Esophagus muscularis mucosa (tissue), 4 donors: ENCODE measurements at regions not wholly inside any gene's neighbourhood (a gene's known extent, or its start where the extent isn't known, plus 50 kb on each side); places are given as distances from the start of the nearest gene placed in this dataset.

Source experiments
- DNase-seq: peaks from one replicate; pipeline ENCODE4 v3.0.0-alpha.2; 2017; ENCODE audit errors: extremely low spot score
- H3K27ac ChIP-seq, 4 donors: fragments of 200-600 bp; sonication (generic); replicated peaks in 1 of 4; 1 replicate in 3 of 4; 2 replicates in 1 of 4; pipeline ENCODE4 v1.5.1; 2016 to 2019; ENCODE audit warnings: mild to moderate bottlenecking in 1 of 4
- H3K27me3 ChIP-seq, 4 donors: fragments of 200-600 bp; sonication (generic); one replicate each; pipeline versions ENCODE4 v1.5.1 to v1.6.0; 2016 to 2019
- H3K36me3 ChIP-seq, 4 donors: fragments of 200-600 bp; sonication (generic); one replicate each; pipeline ENCODE4 v1.5.1; 2016 to 2019
- H3K4me1 ChIP-seq, 4 donors: fragments of 200-600 bp; sonication (generic); one replicate each; pipeline ENCODE4 v1.5.1; 2016 to 2019
- H3K4me3 ChIP-seq, 4 donors: fragments of 200-600 bp; sonication (generic); 1 replicate in 2 of 4; 2 replicates in 2 of 4; pipeline ENCODE4 v1.5.1; 2016 to 2019; ENCODE audit warnings: mild to moderate bottlenecking in 4 of 4, moderate library complexity in 1 of 4
- H3K9me3 ChIP-seq, 4 donors: fragments of 200-600 bp; sonication (generic); 1 replicate in 3 of 4; 2 replicates in 1 of 4; pipeline ENCODE4 v1.5.1; 2016 to 2019
- EP300 ChIP-seq: sonication (generic); formaldehyde crosslinking; IDR thresholded peaks from one replicate; pipeline ENCODE4 v1.6.1; 2017; ENCODE audit warnings: antibody characterized with exemption
- POLR2A ChIP-seq: fragments of 450-650 bp; IDR thresholded peaks from one replicate; pipeline ENCODE4 v1.6.1; 2017; ENCODE audit warnings: antibody characterized with exemption, moderate library complexity, mild to moderate bottlenecking, low read depth
- POLR2AphosphoS5 ChIP-seq, 2 donors: sonication (generic); formaldehyde crosslinking; IDR thresholded peaks; one replicate each; pipeline ENCODE4 v1.6.1; 2017; ENCODE audit warnings: antibody characterized with exemption in 2 of 2
- WGBS: methylation state at CpG from one replicate; pipeline ENCODE4 v1.1.5; 2018; 5-methylcytosine and 5-hydroxymethylcytosine counted together
- intact Hi-C: fragments of 100-400 bp; cut with DNase I; formaldehyde crosslinking; loops from one replicate; pipeline ENCODE4 v1.15.1; 2023
- TF ChIP-seq, protein P1 (sequence below), 3 experiments: fragments of 200-600 bp in 2 of 3; fragments of 450-650 bp in 1 of 3; sonication (generic) in 2 of 3; IDR thresholded peaks; one replicate each; pipeline ENCODE4 v1.5.1; 2017 to 2019; ENCODE audit warnings: antibody characterized with exemption in 3 of 3, mild to moderate bottlenecking in 2 of 3, moderate library complexity in 1 of 3

DNA sequence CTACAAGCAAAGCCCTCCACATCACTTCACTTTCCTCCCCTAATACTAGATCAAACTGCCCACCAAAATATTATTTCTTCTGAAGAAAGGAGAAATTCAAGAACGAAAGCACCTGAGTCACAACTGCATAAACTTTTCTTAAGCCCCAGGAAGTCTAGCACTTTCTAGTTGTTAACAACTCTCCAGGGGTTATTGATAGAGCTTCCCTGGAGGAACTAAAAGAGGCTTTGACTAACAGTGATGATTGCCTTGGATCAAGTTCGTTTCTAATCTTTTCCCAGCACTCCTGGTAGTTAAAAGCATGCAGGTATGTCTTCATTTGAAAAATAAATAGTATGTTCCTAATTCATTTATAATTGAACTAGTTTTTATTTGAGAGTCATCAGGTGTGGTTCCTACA, 917.0 kb downstream of the TUSC7 start:
- no peaks in the 10 kb centered on the region for H3K27me3 ChIP-seq
- no peak overlapping the region for H3K4me3 ChIP-seq
- 83% methylated on average over 2 of the region's 2 CpGs for WGBS

DNA sequence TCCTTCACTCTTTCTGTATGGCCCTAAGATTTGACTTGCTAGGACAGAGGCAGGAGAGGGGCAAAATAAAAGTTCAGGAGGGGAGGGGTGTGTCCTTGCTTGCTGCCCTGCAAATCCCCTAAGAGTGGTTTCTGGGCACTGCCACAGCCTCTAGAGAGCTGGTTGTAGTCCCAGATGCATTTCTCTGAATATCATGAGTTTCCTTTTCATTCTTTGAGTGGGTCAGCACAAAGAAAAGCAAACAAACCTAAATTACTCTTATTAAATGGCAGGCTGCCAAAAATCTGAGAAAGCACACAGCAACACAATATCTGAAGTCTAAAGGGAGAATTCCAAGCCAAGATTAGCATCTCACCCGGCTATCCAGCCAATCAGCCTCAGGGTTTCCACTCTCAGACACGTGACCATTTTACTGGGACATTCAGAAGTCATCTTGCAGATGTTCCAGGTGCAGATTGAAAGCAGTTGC, 919.3 kb downstream of the TUSC7 start:
- no peak overlapping the region for H3K4me3 ChIP-seq
- TF ChIP-seq EP300 (no peak), POLR2A (no peak), POLR2AphosphoS5 (IDR thresholded peaks at IDR 0.05) (no peak)
- TF ChIP-seq, protein P1, sequence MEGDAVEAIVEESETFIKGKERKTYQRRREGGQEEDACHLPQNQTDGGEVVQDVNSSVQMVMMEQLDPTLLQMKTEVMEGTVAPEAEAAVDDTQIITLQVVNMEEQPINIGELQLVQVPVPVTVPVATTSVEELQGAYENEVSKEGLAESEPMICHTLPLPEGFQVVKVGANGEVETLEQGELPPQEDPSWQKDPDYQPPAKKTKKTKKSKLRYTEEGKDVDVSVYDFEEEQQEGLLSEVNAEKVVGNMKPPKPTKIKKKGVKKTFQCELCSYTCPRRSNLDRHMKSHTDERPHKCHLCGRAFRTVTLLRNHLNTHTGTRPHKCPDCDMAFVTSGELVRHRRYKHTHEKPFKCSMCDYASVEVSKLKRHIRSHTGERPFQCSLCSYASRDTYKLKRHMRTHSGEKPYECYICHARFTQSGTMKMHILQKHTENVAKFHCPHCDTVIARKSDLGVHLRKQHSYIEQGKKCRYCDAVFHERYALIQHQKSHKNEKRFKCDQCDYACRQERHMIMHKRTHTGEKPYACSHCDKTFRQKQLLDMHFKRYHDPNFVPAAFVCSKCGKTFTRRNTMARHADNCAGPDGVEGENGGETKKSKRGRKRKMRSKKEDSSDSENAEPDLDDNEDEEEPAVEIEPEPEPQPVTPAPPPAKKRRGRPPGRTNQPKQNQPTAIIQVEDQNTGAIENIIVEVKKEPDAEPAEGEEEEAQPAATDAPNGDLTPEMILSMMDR (IDR thresholded peaks at IDR 0.05) = no peak
- no peaks in the 10 kb centered on the region for H3K27me3 ChIP-seq
- DNase-seq = no peak
- no peaks in the 10 kb centered on the region for H3K36me3 ChIP-seq
- peaks cover 5 to 18% (median 13%) of the 10 kb centered on the region in 4 donors for H3K4me1 ChIP-seq
- H3K9me3 ChIP-seq = no peaks in the 10 kb centered on the region
- 9% methylated on average over 2 of the region's 2 CpGs for WGBS
- no peak overlapping the region for H3K27ac ChIP-seq
- intact Hi-C loops = no loop called here

More for the DNA sequence above, 917.0 kb downstream of the TUSC7 start:
- intact Hi-C loops = no loop called here
- DNase-seq = no peak
- TF ChIP-seq POLR2A (no peak), POLR2AphosphoS5 (IDR thresholded peaks at IDR 0.05) (no peak), EP300 (no peak)
- TF ChIP-seq, protein P1 (IDR thresholded peaks at IDR 0.05) = no peak
- Histone ChIP-seq H3K4me1 (peaks cover 5 to 18% (median 13%) of the 10 kb centered on the region in 4 donors), H3K9me3 (no peaks in the 10 kb centered on the region), H3K27ac (no peak overlapping the region), H3K36me3 (no peaks in the 10 kb centered on the region)

DNA sequence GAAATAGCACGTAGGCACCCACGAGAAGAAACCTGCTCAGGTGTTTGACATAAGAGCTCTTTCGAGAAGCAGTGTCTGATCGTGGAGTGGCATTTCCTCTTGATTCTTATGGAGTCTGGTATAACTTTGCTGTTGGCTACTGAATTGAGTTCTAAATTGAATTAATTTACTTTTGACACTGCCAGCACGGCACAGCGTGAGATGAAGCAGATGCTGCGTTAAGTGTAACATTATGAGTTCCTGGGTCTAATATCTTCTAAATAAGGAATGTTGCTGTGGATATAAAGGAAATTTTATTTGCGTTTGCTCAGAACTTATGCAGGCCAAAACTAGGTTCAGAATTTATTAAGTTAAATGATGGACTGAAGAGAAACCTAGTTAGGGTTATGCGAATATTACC, 919.9 kb downstream of the TUSC7 start:
- WGBS = 45% methylated on average over 9 of the region's 9 CpGs
- TF ChIP-seq EP300 (no peak), POLR2A (no peak), POLR2AphosphoS5 (IDR thresholded peaks at IDR 0.05) (no peak)
- TF ChIP-seq, protein P1 (IDR thresholded peaks at IDR 0.05) = no peak
- Histone ChIP-seq H3K27ac (no peak overlapping the region), H3K4me3 (no peak overlapping the region), H3K9me3 (no peaks in the 10 kb centered on the region), H3K36me3 (no peaks in the 10 kb centered on the region), H3K4me1 (peaks cover 5 to 18% (median 13%) of the 10 kb centered on the region in 4 donors), H3K27me3 (no peaks in the 10 kb centered on the region)
- intact Hi-C loops = no loop called here
- DNase-seq = no peak

DNA sequence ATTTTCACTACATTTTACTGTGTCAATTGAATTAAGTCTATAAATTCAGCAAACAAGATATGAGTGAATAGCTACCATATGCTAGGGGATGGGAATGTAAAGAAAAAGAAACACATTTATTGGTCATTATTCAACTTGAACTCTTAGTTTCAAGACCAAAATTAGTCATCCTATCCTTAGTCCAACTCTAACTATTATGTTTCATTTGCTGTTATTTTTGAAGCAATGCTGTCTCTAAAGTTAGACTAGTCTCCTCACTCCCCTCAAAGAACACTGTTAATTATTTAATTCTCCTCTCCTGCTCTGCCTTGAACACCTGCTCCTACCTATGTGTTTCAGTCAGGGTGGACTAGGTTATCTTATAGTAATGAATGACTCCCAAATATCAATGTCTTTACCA, 920.9 kb downstream of the TUSC7 start:
- intact Hi-C loops = no loop called here
- peaks cover 5 to 18% (median 13%) of the 10 kb centered on the region in 4 donors for H3K4me1 ChIP-seq
- TF ChIP-seq POLR2AphosphoS5 (IDR thresholded peaks at IDR 0.05) (no peak), EP300 (no peak), POLR2A (no peak)
- TF ChIP-seq, protein P1 (IDR thresholded peaks at IDR 0.05) = no peak
- H3K4me3 ChIP-seq = no peak overlapping the region
- no peak overlapping the region for H3K27ac ChIP-seq
- DNase-seq = no peak
- no peaks in the 10 kb centered on the region for H3K36me3 ChIP-seq
- H3K27me3 ChIP-seq = no peaks in the 10 kb centered on the region
- no peaks in the 10 kb centered on the region for H3K9me3 ChIP-seq

DNA sequence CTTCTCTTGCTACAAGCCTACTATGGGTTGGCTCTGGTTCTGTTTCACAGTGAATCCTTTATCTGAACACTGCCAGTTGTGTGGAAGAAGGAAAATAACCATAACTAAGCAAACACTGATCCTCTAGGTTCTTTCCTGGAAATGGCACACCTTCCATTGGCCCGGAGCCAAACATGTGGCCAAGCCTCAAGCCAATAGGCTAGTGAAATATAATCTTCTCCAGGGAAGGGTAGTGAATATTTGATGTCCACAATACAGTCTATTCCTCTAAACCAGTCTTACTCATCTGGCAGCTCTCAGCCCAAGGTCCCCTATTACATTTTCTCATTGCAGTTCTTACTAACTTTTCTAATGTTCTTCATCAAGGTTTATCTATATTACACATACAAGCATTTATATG, 921.3 kb downstream of the TUSC7 start:
- no peaks in the 10 kb centered on the region for H3K36me3 ChIP-seq
- 83% methylated on average over 1 of the region's 1 CpG for whole genome bisulfite sequencing

More for the DNA sequence above, 921.3 kb downstream of the TUSC7 start:
- no peak for TF ChIP-seq EP300
- no peak for TF ChIP-seq POLR2AphosphoS5 (IDR thresholded peaks at IDR 0.05)
- no peak for TF ChIP-seq POLR2A
- TF ChIP-seq, protein P1 (IDR thresholded peaks at IDR 0.05) = no peak
- Histone ChIP-seq H3K4me1 (peaks cover 5 to 18% (median 13%) of the 10 kb centered on the region in 4 donors), H3K4me3 (no peak overlapping the region), H3K9me3 (no peaks in the 10 kb centered on the region), H3K27ac (no peak overlapping the region), H3K27me3 (no peaks in the 10 kb centered on the region)
- DNase-seq = no peak
- intact Hi-C loops = no loop called here
